Glutamatergic neuron (in vitro differentiated cells): ENCODE measurements at regions not wholly inside any gene's neighbourhood (a gene's known extent, or its start where the extent isn't known, plus 50 kb on each side); places are given as distances from the start of the nearest gene placed in this dataset.

Source experiments
- DNase-seq: peaks from one replicate; pipeline ENCODE4 v3.0.0; 2022
- H3K27ac Mint-ChIP-seq: one replicate; pipeline ENCODE4 v1.8.0; 2020; ENCODE audit warnings: mild to moderate bottlenecking, mixed read lengths, inconsistent platforms; ENCODE audit not compliant: unreplicated experiment
- H3K27me3 Mint-ChIP-seq: one replicate; pipeline ENCODE4 v1.8.0; 2020; ENCODE audit warnings: mild to moderate bottlenecking, moderate library complexity, mixed read lengths, inconsistent platforms; ENCODE audit not compliant: unreplicated experiment
- H3K36me3 Mint-ChIP-seq: one replicate; pipeline ENCODE4 v1.8.0; 2020; ENCODE audit warnings: mild to moderate bottlenecking, mixed read lengths, inconsistent platforms; ENCODE audit not compliant: unreplicated experiment
- H3K4me1 Mint-ChIP-seq: one replicate; pipeline ENCODE4 v1.8.0; 2020; ENCODE audit warnings: mild to moderate bottlenecking, low read depth, mixed read lengths, inconsistent platforms; ENCODE audit not compliant: unreplicated experiment
- H3K4me3 Mint-ChIP-seq: one replicate; pipeline ENCODE4 v1.8.0; 2020; ENCODE audit warnings: mild to moderate bottlenecking, mixed read lengths, inconsistent platforms; ENCODE audit not compliant: unreplicated experiment
- H3K9me3 Mint-ChIP-seq: one replicate; pipeline ENCODE4 v1.8.0; 2020; ENCODE audit warnings: mild to moderate bottlenecking, moderate library complexity, mixed read lengths, inconsistent platforms; ENCODE audit not compliant: unreplicated experiment
- CTCF ChIP-seq: fragments of 200-600 bp; sonication (generic); IDR thresholded peaks from one replicate; pipeline ENCODE4 v1.5.0; 2021; ENCODE audit not compliant: partially characterized antibody, unreplicated experiment

GRCh38 chrX:40266490-40267333 lies 169.0 kb upstream of the BCOR start:
- H3K4me1 Mint-ChIP-seq: peaks cover 2% of the 10 kb centered on the region
- no peaks in the 10 kb centered on the region for H3K36me3 Mint-ChIP-seq
- H3K4me3 Mint-ChIP-seq: no peak overlapping the region
- DNase-seq: peak; percentile 76
- peaks cover 2% of the 10 kb centered on the region for H3K9me3 Mint-ChIP-seq
- H3K27ac Mint-ChIP-seq: no peak overlapping the region
- H3K27me3 Mint-ChIP-seq: peaks cover 3% of the 10 kb centered on the region
- peak; percentile 23 for TF ChIP-seq CTCF

DNA sequence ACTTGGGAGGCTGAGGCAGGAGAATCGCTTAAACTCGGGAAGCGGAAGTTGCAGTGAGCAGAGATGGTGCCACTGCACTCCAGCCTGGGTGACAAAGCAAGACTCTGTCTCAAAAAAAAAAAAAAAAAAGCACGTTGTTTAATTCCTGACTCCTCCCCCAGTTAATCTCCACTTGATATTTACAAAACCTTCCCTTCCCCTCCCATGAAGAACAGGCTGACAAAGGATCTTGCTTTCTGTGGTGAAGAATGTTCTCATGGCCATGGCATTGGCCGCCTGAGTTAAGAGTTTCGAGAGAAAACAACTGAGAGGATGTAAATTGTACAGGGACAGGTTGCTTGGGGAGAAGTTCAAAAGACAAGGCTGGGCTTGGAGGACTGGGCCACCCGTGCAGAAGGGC lies 168.2 kb upstream of the BCOR start:
- DNase-seq: no peak
- H3K9me3 Mint-ChIP-seq: peaks cover 5% of the 10 kb centered on the region
- no peaks in the 10 kb centered on the region for H3K36me3 Mint-ChIP-seq
- no peak overlapping the region for H3K4me3 Mint-ChIP-seq
- H3K4me1 Mint-ChIP-seq: peaks cover 4% of the 10 kb centered on the region
- H3K27ac Mint-ChIP-seq: no peak overlapping the region
- TF ChIP-seq CTCF: no peak
- peaks cover 3% of the 10 kb centered on the region for H3K27me3 Mint-ChIP-seq

GRCh38 chrX:40263014-40263560 lies 165.3 kb upstream of the BCOR start:
- Mint-ChIP-seq H3K27me3 (peaks cover 1% of the 10 kb centered on the region), H3K4me3 (no peak overlapping the region)
- DNase-seq: no peak

DNA sequence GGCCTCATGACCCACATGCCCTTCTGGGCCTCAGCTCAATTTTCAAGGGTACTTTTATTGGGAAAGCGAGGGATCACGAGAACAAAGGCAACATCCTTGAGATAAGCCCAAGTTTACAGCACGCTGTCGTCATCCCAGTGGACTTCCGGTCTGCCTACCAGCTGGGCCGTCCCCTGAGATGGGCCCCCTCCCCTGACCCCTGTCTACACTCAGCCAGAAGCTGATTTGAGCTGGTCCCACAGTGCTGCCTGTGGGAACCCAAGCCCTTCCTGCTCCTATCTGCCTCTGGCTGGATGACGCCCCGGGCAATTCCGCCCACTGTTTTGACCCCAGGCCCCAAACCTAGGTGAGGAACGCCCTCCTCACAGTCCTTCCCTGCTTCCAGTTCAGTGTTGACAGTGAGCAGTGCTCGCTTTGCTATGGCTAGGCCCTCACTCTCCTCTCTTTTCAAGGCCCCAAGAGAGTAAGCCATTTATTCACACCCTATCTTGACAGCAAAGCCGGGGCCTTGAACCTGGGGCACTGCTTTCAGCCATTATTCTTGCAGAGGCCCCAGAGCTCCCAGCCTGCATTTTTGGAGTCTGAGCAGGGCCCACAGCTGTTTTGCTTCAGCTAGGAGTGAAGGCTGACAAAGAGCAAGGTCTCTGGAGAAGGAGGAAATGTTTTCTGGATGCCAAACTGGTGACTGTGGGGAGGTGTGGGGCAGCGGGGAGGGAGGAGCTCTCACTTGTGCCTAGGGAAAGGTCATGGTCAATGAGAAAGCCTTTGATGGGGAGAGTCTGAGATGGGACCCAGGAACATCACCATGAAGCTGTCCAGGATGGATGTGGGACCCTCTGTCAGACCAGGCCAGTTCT lies 164.6 kb upstream of the BCOR start:
- Mint-ChIP-seq H3K4me3 (no peak overlapping the region), H3K27me3 (peaks cover 1% of the 10 kb centered on the region), H3K4me1 (peaks cover 4% of the 10 kb centered on the region), H3K9me3 (peaks cover 5% of the 10 kb centered on the region), H3K27ac (peak overlapping the region; percentile 70), H3K36me3 (no peaks in the 10 kb centered on the region)
- no peak for DNase-seq
- TF ChIP-seq CTCF: no peak

More at GRCh38 chrX:40263014-40263560, 165.3 kb upstream of the BCOR start:
- Mint-ChIP-seq H3K4me1 (peaks cover 4% of the 10 kb centered on the region), H3K27ac (no peak overlapping the region), H3K36me3 (no peaks in the 10 kb centered on the region), H3K9me3 (peaks cover 5% of the 10 kb centered on the region)
- no peak for TF ChIP-seq CTCF
